DOHH2 (cell line): ENCODE measurements at regions not wholly inside any gene's neighbourhood (a gene's known extent, or its start where the extent isn't known, plus 50 kb on each side); places are given as distances from the start of the nearest gene placed in this dataset.

ENCODE experiments used
- H3F3A ChIP-seq: fragments of 200-600 bp; sonication (generic), shearing (Covaris generic); 2 replicates; pipeline ENCODE4 v1.6.0; 2016; ENCODE audit warnings: antibody characterized with exemption, mild to moderate bottlenecking; ENCODE audit not compliant: control insufficient read depth, insufficient read depth
- H3K27ac ChIP-seq: fragments of 200-600 bp; sonication (generic); 2 replicates; pipeline ENCODE4 v1.5.1; 2014; ENCODE audit warnings: low read depth, mild to moderate bottlenecking, low read length, moderate library complexity
- H3K27me3 ChIP-seq: fragments of 200-600 bp; sonication (generic); 2 replicates; pipeline ENCODE4 v1.6.1; 2014; ENCODE audit warnings: mild to moderate bottlenecking, low read length, mixed read lengths; ENCODE audit not compliant: control insufficient read depth
- H3K36me3 ChIP-seq: fragments of 200-600 bp; sonication (generic); 2 replicates; pipeline ENCODE4 v1.6.1; 2014; ENCODE audit warnings: mild to moderate bottlenecking, low read length, moderate library complexity, mixed read lengths; ENCODE audit not compliant: control insufficient read depth
- H3K4me1 ChIP-seq: fragments of 200-600 bp; sonication (generic); 2 replicates; pipeline ENCODE4 v1.6.1; 2014; ENCODE audit warnings: mild to moderate bottlenecking, low read length, mixed read lengths; ENCODE audit not compliant: control insufficient read depth
- H3K4me2 ChIP-seq: fragments of 200-600 bp; sonication (generic); 2 replicates; pipeline ENCODE4 v1.6.0; 2014; ENCODE audit warnings: mild to moderate bottlenecking, low read length, moderate library complexity
- H3K4me3 ChIP-seq: fragments of 200-600 bp; sonication (generic); 2 replicates; pipeline ENCODE4 v1.5.1; 2014; ENCODE audit warnings: mild to moderate bottlenecking, low read length, mixed read lengths
- H3K79me2 ChIP-seq: fragments of 200-600 bp; sonication (generic); 2 replicates; pipeline ENCODE4 v1.6.1; 2014; ENCODE audit warnings: mild to moderate bottlenecking, low read length, mixed read lengths; ENCODE audit not compliant: control insufficient read depth
- H3K9me2 ChIP-seq: fragments of 200-600 bp; sonication (generic); replicated peaks from 2 replicates; pipeline ENCODE4 v1.6.1; 2014; ENCODE audit warnings: mild to moderate bottlenecking, low read length, mixed read lengths; ENCODE audit not compliant: control insufficient read depth
- H3K9me3 ChIP-seq: fragments of 200-600 bp; sonication (generic); 2 replicates; pipeline ENCODE4 v1.6.1; 2014; ENCODE audit warnings: antibody characterized with exemption, low read length, mixed read lengths; ENCODE audit not compliant: control insufficient read depth, insufficient read depth
- H4K20me1 ChIP-seq: fragments of 200-600 bp; sonication (generic); 2 replicates; pipeline ENCODE4 v1.6.0; 2014; ENCODE audit warnings: low read depth, mild to moderate bottlenecking, antibody characterized with exemption, low read length, moderate library complexity; ENCODE audit not compliant: control insufficient read depth, insufficient read depth
- CTCF ChIP-seq: fragments of 200-600 bp; sonication (generic); IDR thresholded peaks from one replicate; pipeline ENCODE4 v1.5.1; 2014; ENCODE audit warnings: antibody characterized with exemption, mild to moderate bottlenecking, low read depth, low read length; ENCODE audit not compliant: poor library complexity, severe bottlenecking
- EZH2phosphoT487 ChIP-seq: fragments of 200-600 bp; sonication (generic); IDR thresholded peaks from 2 replicates; pipeline ENCODE4 v1.6.1; 2017; ENCODE audit warnings: borderline replicate concordance, mild to moderate bottlenecking, antibody characterized with exemption, low read length, moderate library complexity, mixed read lengths

- Histone ChIP-seq H3K4me1 (no peaks in the 10 kb centered on the region), H3F3A (no peaks in the 10 kb centered on the region), H3K27ac (no peak overlapping the region), H3K4me3 (no peak overlapping the region), H3K27me3 (no peaks in the 10 kb centered on the region), H3K9me3 (no peaks in the 10 kb centered on the region), H4K20me1 (no peaks in the 10 kb centered on the region), H3K9me2 (no peaks in the 10 kb centered on the region), H3K4me2 (no peak overlapping the region), H3K36me3 (no peaks in the 10 kb centered on the region), H3K79me2 (no peaks in the 10 kb centered on the region)
- no peak for TF ChIP-seq CTCF
- TF ChIP-seq EZH2phosphoT487: no peak
These were observed 257.3 kb upstream of the ISX start for GRCh38 chr22:34808618-34809017.

- Histone ChIP-seq H3K9me3 (no peaks in the 10 kb centered on the region), H3K36me3 (no peaks in the 10 kb centered on the region), H3K4me3 (no peak overlapping the region), H3F3A (no peaks in the 10 kb centered on the region), H4K20me1 (no peaks in the 10 kb centered on the region), H3K4me2 (no peak overlapping the region), H3K27ac (no peak overlapping the region), H3K9me2 (no peaks in the 10 kb centered on the region), H3K4me1 (no peaks in the 10 kb centered on the region), H3K27me3 (no peaks in the 10 kb centered on the region), H3K79me2 (no peaks in the 10 kb centered on the region)
- TF ChIP-seq EZH2phosphoT487 (no peak), CTCF (no peak)
These were observed 253.3 kb upstream of the ISX start for GRCh38 chr22:34812631-34813030.

GRCh38 chr22:34814260-34815025 is 251.5 kb upstream of the ISX start:
- H3K79me2 ChIP-seq: no peaks in the 10 kb centered on the region
- H3K36me3 ChIP-seq: no peaks in the 10 kb centered on the region
- H3K9me2 ChIP-seq: no peaks in the 10 kb centered on the region
- no peak for TF ChIP-seq CTCF
- TF ChIP-seq EZH2phosphoT487: no peak
- no peak overlapping the region for H3K4me2 ChIP-seq
- no peaks in the 10 kb centered on the region for H3K27me3 ChIP-seq
- no peaks in the 10 kb centered on the region for H3K4me1 ChIP-seq
- H4K20me1 ChIP-seq: no peaks in the 10 kb centered on the region
- H3K4me3 ChIP-seq: no peak overlapping the region
- H3K27ac ChIP-seq: no peak overlapping the region
- H3F3A ChIP-seq: no peaks in the 10 kb centered on the region
- no peaks in the 10 kb centered on the region for H3K9me3 ChIP-seq
